Hypothalamus (tissue), 51 donors: ENCODE measurements at regions not wholly inside any gene's neighbourhood (a gene's known extent, or its start where the extent isn't known, plus 50 kb on each side); places are given as distances from the start of the nearest gene placed in this dataset.
"Not testable (repeated sequence)": the region's sequence is repeated elsewhere in the genome, so short reads cannot be mapped to it uniquely, and the experiment has no call there.

ENCODE experiments used
- DNase-seq, 51 donors: peaks; one replicate each; lab custom pipeline; 2025; lab: John Stamatoyannopoulos, UW

- DNase-seq, result no peak
Measured at GRCh38 chr13:65555962-65556361, 1674.2 kb downstream of the PCDH9 start.

DNA sequence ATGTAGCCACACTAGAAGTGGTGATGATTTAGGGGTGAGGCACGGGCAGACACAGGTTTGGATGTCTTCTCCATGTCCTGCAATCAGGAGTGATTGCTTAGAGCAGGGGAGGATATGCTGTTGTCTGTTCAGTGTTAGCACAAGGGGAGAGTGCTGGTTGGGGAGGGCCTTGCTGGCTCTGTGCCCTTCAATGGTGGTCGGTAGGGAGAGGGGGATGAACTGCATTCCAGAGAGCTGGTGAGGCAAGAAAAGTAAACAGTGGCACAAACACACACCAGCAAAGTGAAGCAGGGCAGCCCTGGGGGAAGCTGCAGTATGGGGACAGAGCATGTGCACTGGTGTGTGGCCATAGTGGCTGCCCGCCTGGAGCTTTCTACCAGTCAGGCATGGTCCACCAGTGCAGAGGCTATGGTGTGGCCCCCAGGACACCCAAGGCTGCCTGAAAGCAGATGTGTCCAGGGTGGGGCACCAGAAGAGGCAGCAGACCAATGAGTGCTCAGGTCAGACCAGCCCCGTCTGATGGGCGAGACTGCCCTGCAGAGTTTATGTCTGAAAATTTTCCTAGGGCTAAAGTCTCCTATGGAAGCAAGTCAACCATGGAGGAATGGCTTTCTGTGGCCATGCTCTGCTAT lies 1676.9 kb downstream of the PCDH9 start:
- DNase-seq, result no peak

GRCh38 chr13:65551208-65551607 lies 1678.9 kb downstream of the PCDH9 start:
- no peak for DNase-seq

DNA sequence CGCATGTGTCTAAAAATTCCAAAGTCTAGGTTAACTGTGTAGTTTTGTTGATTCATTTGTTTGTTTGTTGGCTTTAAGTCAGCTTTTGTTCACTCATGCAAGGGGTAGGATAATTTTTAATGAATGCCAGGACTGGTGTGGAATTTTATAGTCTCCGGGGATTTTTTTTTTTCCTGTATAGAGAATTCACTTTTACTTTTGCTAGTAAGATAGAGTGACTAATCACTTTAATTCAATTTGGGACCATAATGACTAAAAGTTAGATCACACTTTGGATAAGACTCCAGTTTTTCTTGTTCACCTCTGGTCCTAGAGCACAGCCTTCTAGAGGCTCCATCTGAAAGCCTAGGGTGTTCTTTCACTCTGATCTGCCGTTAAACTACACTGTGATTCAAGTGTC lies 1690.0 kb downstream of the PCDH9 start:
- DNase-seq, result no peak

DNA sequence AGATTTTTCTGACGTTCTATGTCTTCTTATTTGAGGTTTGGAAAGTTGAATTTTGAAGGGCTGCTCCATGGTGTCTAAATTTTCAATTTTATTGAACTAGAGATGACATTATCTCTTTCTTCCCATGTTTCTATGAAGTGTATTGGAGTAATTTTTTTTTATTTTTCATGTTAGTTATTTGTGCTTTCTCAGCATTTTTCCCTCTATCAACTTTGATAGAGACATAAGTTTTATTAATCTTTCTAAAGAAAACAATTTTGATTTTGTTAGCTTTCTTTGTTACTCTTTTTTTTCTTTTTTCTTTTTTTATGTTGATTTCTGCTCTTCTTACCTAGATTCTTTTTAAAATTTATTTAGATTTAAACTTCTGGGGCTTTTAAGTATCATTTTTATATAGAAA lies 1694.8 kb downstream of the PCDH9 start:
- no peak for DNase-seq

DNA sequence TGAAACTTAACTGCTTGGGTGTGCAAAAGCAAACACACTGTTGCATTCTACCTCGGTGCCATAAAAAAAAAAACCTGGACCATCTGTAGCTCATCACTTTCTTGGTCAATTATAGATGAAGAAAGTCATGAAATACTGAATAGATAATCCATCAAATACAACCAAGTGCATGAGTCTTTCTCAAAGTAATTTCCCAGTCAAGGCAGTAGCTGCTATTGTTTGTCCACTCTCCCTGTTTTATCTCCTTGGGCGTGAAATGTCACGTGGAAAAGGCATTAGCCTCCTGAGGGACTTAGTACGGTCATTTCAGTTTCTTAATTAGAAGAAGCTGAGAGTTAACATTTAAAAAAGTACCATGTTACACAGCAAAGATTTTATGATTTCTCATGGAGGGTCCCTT lies 1697.9 kb downstream of the PCDH9 start:
- no peak for DNase-seq

GRCh38 chr13:65530688-65531087 lies 1699.4 kb downstream of the PCDH9 start:
- no peak for DNase-seq

GRCh38 chr13:65529541-65529940 lies 1700.6 kb downstream of the PCDH9 start:
- DNase-seq, result no peak

DNA sequence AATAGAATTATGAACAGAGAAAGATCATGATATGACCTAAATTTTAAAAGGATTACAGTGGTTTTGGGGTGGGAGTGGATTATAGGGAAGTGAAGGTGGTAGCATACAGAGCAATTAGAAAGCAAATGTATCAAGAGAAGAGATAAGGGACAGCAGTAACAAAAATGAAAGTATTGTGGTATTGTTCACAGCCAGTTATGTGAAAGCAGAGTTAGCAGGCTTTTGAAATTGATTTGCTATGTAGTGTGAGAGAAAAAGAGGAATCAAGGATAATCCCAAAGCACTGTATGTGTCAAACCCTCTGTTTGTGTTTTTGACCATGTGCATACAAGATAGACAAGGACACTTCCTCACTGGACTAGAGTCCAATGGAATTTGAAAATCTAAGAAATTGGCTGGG lies 1721.4 kb downstream of the PCDH9 start:
- DNase-seq, result no peak

GRCh38 chr13:65508338-65508737 lies 1721.8 kb downstream of the PCDH9 start:
- no peak for DNase-seq

GRCh38 chr13:65505941-65506340 lies 1724.2 kb downstream of the PCDH9 start:
- no peak for DNase-seq

GRCh38 chr13:65504213-65504612 lies 1725.9 kb downstream of the PCDH9 start:
- DNase-seq, result no peak

GRCh38 chr13:65500481-65500880 lies 1729.7 kb downstream of the PCDH9 start:
- no peak for DNase-seq

GRCh38 chr13:65499256-65499655 lies 1730.9 kb downstream of the PCDH9 start:
- no peak for DNase-seq

DNA sequence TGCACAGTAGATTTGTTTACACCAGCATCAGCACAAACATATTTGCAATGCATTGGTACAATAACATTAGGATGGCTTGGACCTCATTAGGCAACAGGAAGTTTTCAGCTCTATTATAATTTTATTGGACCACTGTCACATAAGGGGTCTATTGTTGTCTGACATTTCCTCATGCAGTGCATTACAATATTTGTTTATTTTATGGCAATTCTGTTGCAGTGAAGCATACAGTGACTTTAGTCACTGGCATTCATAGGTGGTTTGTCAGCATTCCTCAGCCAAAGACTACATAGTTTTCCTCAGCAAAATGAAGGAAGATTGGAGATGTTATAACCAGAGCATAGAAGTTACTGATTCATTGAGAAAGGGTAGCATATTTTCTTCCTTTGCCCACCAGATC lies 1732.9 kb downstream of the PCDH9 start:
- DNase-seq, result no peak

- not testable (repeated sequence) for DNase-seq
Measured at GRCh38 chr13:65490725-65491124, 1739.4 kb downstream of the PCDH9 start.

DNA sequence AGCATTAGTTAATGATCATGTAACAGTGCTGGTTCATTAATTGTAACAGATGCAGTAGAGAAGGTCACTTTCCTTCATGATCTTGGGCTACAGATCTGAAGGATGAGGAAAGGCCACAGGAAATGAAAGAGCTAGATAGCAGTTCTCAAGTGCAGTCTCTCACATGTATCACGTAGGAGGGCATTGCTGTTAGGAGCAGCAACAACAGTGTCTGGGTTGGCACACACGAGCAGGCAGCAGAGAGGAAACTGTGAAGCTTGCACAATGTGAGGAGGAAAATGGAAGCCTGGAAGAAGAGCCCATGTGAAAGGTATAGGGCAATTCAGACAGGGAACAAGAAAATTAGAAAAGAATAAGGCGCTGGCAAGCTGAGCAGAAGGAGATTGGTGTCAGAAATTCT lies 1741.5 kb downstream of the PCDH9 start:
- no peak for DNase-seq

- DNase-seq, result no peak
Measured at GRCh38 chr13:65479692-65480091, 1750.4 kb downstream of the PCDH9 start.

DNA sequence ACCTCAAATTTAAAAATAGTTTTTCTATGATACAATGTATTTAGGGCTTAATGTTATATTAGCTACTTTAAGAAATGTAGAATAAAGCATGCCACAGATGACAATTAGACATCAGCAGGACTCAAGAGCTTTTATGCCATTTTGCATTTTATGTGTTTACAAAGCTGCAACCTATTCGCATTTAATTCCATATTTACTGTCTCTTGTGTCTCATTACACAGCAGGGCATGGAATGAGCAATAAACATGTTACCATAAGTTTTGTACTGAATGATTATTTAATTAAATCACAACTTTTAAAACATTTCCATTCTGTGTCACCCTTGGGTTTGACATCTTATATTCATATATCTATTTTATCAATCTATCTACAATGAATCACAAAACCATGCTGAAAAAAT lies 1756.9 kb downstream of the PCDH9 start:
- DNase-seq, result no peak

DNA sequence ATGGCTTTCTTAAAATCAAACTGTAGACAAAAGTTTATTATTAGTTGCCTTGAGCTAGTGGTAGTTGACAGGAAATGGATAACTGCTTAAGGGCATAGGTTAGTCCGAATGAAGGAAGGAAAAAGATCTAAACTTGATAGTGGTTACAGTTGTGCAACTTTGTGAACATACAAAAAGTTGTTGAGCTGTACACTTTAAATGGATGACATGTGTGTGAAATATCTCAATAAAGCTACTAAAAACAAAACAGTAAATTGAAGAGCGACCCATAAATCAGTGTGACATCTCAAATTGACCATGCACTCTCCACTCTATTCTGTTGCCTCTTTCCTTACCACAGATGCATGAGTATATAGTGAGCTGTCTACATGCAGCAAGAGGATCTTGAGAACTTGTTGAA lies 1757.8 kb downstream of the PCDH9 start:
- no peak for DNase-seq

DNA sequence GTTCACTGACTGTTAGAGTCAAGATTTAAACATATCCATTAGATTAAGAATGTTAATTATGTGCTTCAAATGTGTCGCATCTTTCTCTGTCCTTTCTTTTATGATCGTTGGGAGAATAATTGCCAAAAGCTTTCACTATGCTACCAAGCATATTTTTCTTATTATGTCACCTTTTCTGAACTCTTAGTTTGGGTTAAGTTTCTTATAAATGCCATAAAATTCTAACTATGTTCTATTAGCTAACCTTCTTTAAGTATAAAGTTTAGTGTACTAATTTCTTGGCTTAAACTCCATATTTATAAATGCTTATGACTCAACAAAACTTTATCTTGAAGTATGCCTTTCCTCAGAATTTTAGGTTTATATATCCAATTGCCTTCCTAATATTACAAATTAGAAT lies 1759.4 kb downstream of the PCDH9 start:
- DNase-seq, result no peak

- no peak for DNase-seq
Measured at GRCh38 chr13:65468628-65469027, 1761.5 kb downstream of the PCDH9 start.

DNA sequence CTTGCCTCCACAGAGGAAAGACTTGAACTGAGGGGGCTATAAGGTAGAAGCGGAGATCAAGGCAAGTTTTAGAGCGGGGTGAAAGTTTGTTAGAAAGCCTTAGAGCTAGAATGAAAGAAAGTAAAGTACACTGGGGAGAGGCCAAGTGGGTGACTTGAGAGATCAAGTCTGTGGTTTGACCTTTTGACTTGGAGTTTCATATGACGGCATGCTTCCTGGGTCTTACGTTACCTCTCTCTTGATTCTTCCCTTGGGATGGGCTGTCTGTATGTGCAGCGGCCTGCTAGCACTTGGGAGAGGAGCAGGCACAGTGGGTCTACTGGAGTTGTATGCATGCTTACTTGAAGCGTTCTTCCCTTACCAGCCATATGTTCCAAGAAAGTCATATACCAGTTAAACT lies 1768.5 kb downstream of the PCDH9 start:
- no peak for DNase-seq
